H1 (cell line): ENCODE measurements at regions not wholly inside any gene's neighbourhood (a gene's known extent, or its start where the extent isn't known, plus 50 kb on each side); places are given as distances from the start of the nearest gene placed in this dataset.

Source experiments
- CTCF ChIA-PET: fragments of 300-600 bp; sonication (Branson Sonifier 250); formaldehyde crosslinking; loops from one replicate; lab custom pipeline; 2021; ENCODE audit not compliant: partially characterized antibody; lab: Charles Lee
- POLR2A ChIA-PET: fragments of 300-600 bp; sonication (Branson Sonifier 250); formaldehyde crosslinking; loops from one replicate; lab custom pipeline; 2021; ENCODE audit warnings: inconsistent platforms; ENCODE audit not compliant: partially characterized antibody; lab: Charles Lee
- DNase-seq, 2 experiments: peaks; one replicate each; pipeline versions ENCODE4 v3.0.0 to v3.0.0-alpha.2; 2010 to 2022; ENCODE audit warnings: low spot score in 2 of 2, low read depth in 1 of 2, mixed read lengths in 1 of 2
- FAIRE-seq: peaks from 2 replicates; lab custom pipeline; 2011; peaks lifted over from hg19 to GRCh38; lab: Jason Lieb, UNC
- H2AFZ ChIP-seq: 2 replicates; pipeline ENCODE4 v1.8.1; 2012; ENCODE audit warnings: low read length, inconsistent platforms
- H2AK5ac ChIP-seq: 2 replicates; pipeline ENCODE4 v1.6.1; 2013; ENCODE audit warnings: low read depth, low read length
- H2BK120ac ChIP-seq: replicated peaks from 2 replicates; pipeline ENCODE3; 2013; ENCODE audit warnings: low read depth, low read length, inconsistent platforms
- H2BK12ac ChIP-seq: 2 replicates; pipeline ENCODE4 v1.6.1; 2013; ENCODE audit warnings: low read depth, low read length
- H2BK15ac ChIP-seq: 2 replicates; pipeline ENCODE4 v1.6.1; 2013; ENCODE audit warnings: low read length
- H2BK20ac ChIP-seq: 2 replicates; pipeline ENCODE4 v1.6.1; 2013; ENCODE audit warnings: low read length
- H2BK5ac ChIP-seq: 2 replicates; pipeline ENCODE4 v1.6.1; 2013; ENCODE audit warnings: low read depth, low read length
- H3K14ac ChIP-seq: 2 replicates; pipeline ENCODE4 v1.6.1; 2013; ENCODE audit warnings: inconsistent platforms; ENCODE audit not compliant: insufficient read length
- H3K18ac ChIP-seq: 2 replicates; pipeline ENCODE4 v1.6.1; 2013; ENCODE audit warnings: low read length; ENCODE audit errors: extremely low read depth
- H3K23ac ChIP-seq: 2 replicates; pipeline ENCODE4 v1.6.1; 2013; ENCODE audit warnings: inconsistent platforms; ENCODE audit not compliant: insufficient read length
- H3K23me2 ChIP-seq: 2 replicates; pipeline ENCODE4 v1.6.1; 2013; ENCODE audit warnings: low read depth, low read length
- H3K27ac ChIP-seq: 2 replicates; pipeline ENCODE4 v1.6.1; 2011; ENCODE audit warnings: low read depth, low read length, inconsistent platforms
- H3K27me3 ChIP-seq, 4 experiments: replicated peaks in 1 of 4; 1 replicate in 1 of 4; 2 replicates in 3 of 4; pipeline versions ENCODE4 v1.6.1 to v1.8.1; 2011 to 2013; ENCODE audit warnings: low read length in 3 of 4, mild to moderate bottlenecking in 3 of 4, inconsistent platforms in 2 of 4, mixed read lengths in 2 of 4, moderate library complexity in 1 of 4; ENCODE audit not compliant: control insufficient read depth in 3 of 4, insufficient read depth in 3 of 4; ENCODE audit errors: extremely low read depth in 1 of 4
- H3K36me3 ChIP-seq, 4 experiments: 2 replicates each; pipeline versions ENCODE4 v1.6.1 to v1.8.1; 2011 to 2013; ENCODE audit warnings: mild to moderate bottlenecking in 4 of 4, low read length in 3 of 4, moderate library complexity in 2 of 4, control low read depth in 1 of 4, inconsistent platforms in 1 of 4; ENCODE audit not compliant: insufficient read depth in 4 of 4, control insufficient read depth in 2 of 4
- H3K4ac ChIP-seq: replicated peaks from 2 replicates; pipeline ENCODE3; 2013; ENCODE audit warnings: low read length, low read depth, mixed read lengths, inconsistent platforms; ENCODE audit not compliant: insufficient read length
- H3K4me1 ChIP-seq, 4 experiments: replicated peaks in 1 of 4; 1 replicate in 1 of 4; 2 replicates in 3 of 4; pipeline versions ENCODE4 v1.6.1 to v1.8.1; 2011 to 2013; ENCODE audit warnings: low read length in 3 of 4, inconsistent platforms in 2 of 4, mixed read lengths in 1 of 4; ENCODE audit not compliant: insufficient read depth in 4 of 4, control insufficient read depth in 3 of 4
- H3K4me2 ChIP-seq, 2 experiments: 2 replicates each; pipeline versions ENCODE4 v1.6.1 to v1.8.1; 2011 to 2013; ENCODE audit warnings: low read depth in 2 of 2, low read length in 2 of 2, control low read depth in 1 of 2, inconsistent platforms in 1 of 2, mild to moderate bottlenecking in 1 of 2; ENCODE audit not compliant: insufficient read depth in 1 of 2
- H3K4me3 ChIP-seq, 4 experiments: fragments of 200-600, 300-600 bp in 1 of 4; sonication (generic), shearing (Covaris generic), sonication (Bioruptor Twin) in 1 of 4; 2 replicates each; pipeline versions ENCODE4 v1.5.1 to v1.8.1; 2011 to 2016; ENCODE audit warnings: low read length in 4 of 4, low read depth in 3 of 4, control low read depth in 2 of 4, inconsistent platforms in 2 of 4, mild to moderate bottlenecking in 2 of 4, mixed read lengths in 1 of 4, moderate library complexity in 1 of 4; ENCODE audit not compliant: insufficient read depth in 2 of 4; ENCODE audit errors: extremely low read depth in 1 of 4
- H3K56ac ChIP-seq: replicated peaks from 2 replicates; pipeline ENCODE3; 2013; ENCODE audit warnings: low read depth, mild to moderate bottlenecking, mixed read lengths, low read length, inconsistent platforms; ENCODE audit not compliant: insufficient read length
- H3K79me1 ChIP-seq: 2 replicates; pipeline ENCODE4 v1.6.1; 2013; ENCODE audit warnings: low read depth, low read length, control low read depth
- H3K79me2 ChIP-seq, 2 experiments: 2 replicates each; pipeline versions ENCODE4 v1.6.1 to v1.8.1; 2012 to 2013; ENCODE audit warnings: low read length in 2 of 2, mild to moderate bottlenecking in 2 of 2, inconsistent platforms in 1 of 2; ENCODE audit not compliant: insufficient read depth in 2 of 2, control insufficient read depth in 1 of 2
- H3K9ac ChIP-seq, 4 experiments: replicated peaks in 1 of 4; 1 replicate in 1 of 4; 2 replicates in 3 of 4; pipeline versions ENCODE4 v1.6.1 to v1.8.1; 2011 to 2013; ENCODE audit warnings: low read depth in 3 of 4, low read length in 3 of 4, control low read depth in 2 of 4, mild to moderate bottlenecking in 2 of 4, moderate library complexity in 2 of 4, inconsistent platforms in 1 of 4; ENCODE audit errors: extremely low read depth in 1 of 4
- H3K9me3 ChIP-seq, 2 experiments: 2 replicates each; pipeline versions ENCODE4 v1.6.1 to v1.8.1; 2012 to 2013; ENCODE audit warnings: mild to moderate bottlenecking in 2 of 2, moderate library complexity in 2 of 2, control low read depth in 1 of 2, inconsistent platforms in 1 of 2, low read depth in 1 of 2, low read length in 1 of 2, mixed read lengths in 1 of 2; ENCODE audit not compliant: insufficient read depth in 2 of 2
- H4K20me1 ChIP-seq, 2 experiments: replicated peaks in 1 of 2; 2 replicates each; pipeline versions ENCODE3 to v1.8.1; 2011 to 2013; ENCODE audit warnings: inconsistent platforms in 2 of 2, low read length in 2 of 2, mild to moderate bottlenecking in 1 of 2; ENCODE audit not compliant: insufficient read depth in 2 of 2, control insufficient read depth in 1 of 2
- H4K5ac ChIP-seq: 2 replicates; pipeline ENCODE4 v1.6.1; 2013; ENCODE audit warnings: low read length, low read depth, mixed read lengths, inconsistent platforms; ENCODE audit not compliant: insufficient read length
- H4K8ac ChIP-seq: 2 replicates; pipeline ENCODE4 v1.8.0; 2013; ENCODE audit warnings: mild to moderate bottlenecking, moderate library complexity, low read length, inconsistent platforms; ENCODE audit not compliant: insufficient read depth; ENCODE audit errors: extremely low read depth
- H4K91ac ChIP-seq: replicated peaks from 2 replicates; pipeline ENCODE3; 2013; ENCODE audit warnings: low read length, mixed read lengths, inconsistent platforms; ENCODE audit not compliant: insufficient read length
- CHD2 ChIP-seq: IDR thresholded peaks from 2 replicates; pipeline ENCODE4 v1.6.1; 2012; ENCODE audit warnings: low read length, improper control_type of control experiment
- CTCF ChIP-seq, 3 experiments: IDR thresholded peaks; 1 replicate in 2 of 3; 2 replicates in 1 of 3; pipeline versions ENCODE4 v1.5.1 to v1.6.1; 2011; ENCODE audit warnings: low read length in 3 of 3, mild to moderate bottlenecking in 3 of 3, inconsistent platforms in 2 of 3, low read depth in 1 of 3, moderate library complexity in 1 of 3; ENCODE audit not compliant: insufficient read depth in 1 of 3; ENCODE audit errors: control extremely low read depth in 1 of 3
- EGR1 ChIP-seq: IDR thresholded peaks from 2 replicates; pipeline ENCODE4 v1.6.1; 2011; ENCODE audit warnings: low read depth, low read length, borderline replicate concordance
- GTF2F1 ChIP-seq: IDR thresholded peaks from 2 replicates; pipeline ENCODE4 v1.6.1; 2012; ENCODE audit warnings: low read depth, low read length, improper control_type of control experiment, borderline replicate concordance
- HDAC6 ChIP-seq: IDR thresholded peaks from one replicate; pipeline ENCODE4 v1.7.1; 2012; ENCODE audit warnings: low read depth, mild to moderate bottlenecking, inconsistent platforms, low read length, moderate library complexity
- NANOG ChIP-seq: IDR thresholded peaks from 2 replicates; pipeline ENCODE4 v1.6.1; 2011; ENCODE audit warnings: low read length, low read depth, mild to moderate bottlenecking, inconsistent platforms; ENCODE audit not compliant: insufficient read depth, poor library complexity, severe bottlenecking
- POLR2A ChIP-seq, 2 experiments: IDR thresholded peaks; 1 replicate in 1 of 2; 2 replicates in 1 of 2; pipeline ENCODE4 v1.6.1; 2011; ENCODE audit warnings: low read depth in 2 of 2, low read length in 2 of 2, mild to moderate bottlenecking in 2 of 2; ENCODE audit errors: control extremely low read depth in 1 of 2
- POLR2AphosphoS5 ChIP-seq: IDR thresholded peaks from 2 replicates; pipeline ENCODE4 v1.6.1; 2011; ENCODE audit warnings: low read depth, low read length
- RAD21 ChIP-seq, 2 experiments: IDR thresholded peaks in 1 of 2; conservative IDR thresholded peaks in 1 of 2; 2 replicates each; pipeline ENCODE4 v1.6.1; 2011; ENCODE audit warnings: low read depth in 2 of 2, low read length in 2 of 2, improper control_type of control experiment in 1 of 2, inconsistent platforms in 1 of 2, mild to moderate bottlenecking in 1 of 2, moderate library complexity in 1 of 2
- SAP30 ChIP-seq: fragments of 300-600 bp; sonication (generic); IDR thresholded peaks from 2 replicates; pipeline ENCODE4 v1.7.1; 2012; ENCODE audit warnings: low read length, moderate library complexity, mild to moderate bottlenecking, inconsistent platforms; ENCODE audit not compliant: insufficient read depth, insufficient replicate concordance
- SIN3A ChIP-seq, 2 experiments: IDR thresholded peaks in 1 of 2; conservative IDR thresholded peaks in 1 of 2; 2 replicates each; pipeline ENCODE4 v1.6.1; 2011 to 2012; ENCODE audit warnings: low read length in 2 of 2, improper control_type of control experiment in 1 of 2, low read depth in 1 of 2, mild to moderate bottlenecking in 1 of 2
- WGBS, 2 experiments: shearing (Covaris generic) in 1 of 2; methylation state at CpG; one replicate each; pipeline versions ENCODE4 v1.1.6 to v1.1.7; 2013 to 2015; ENCODE audit warnings: low lambda C conversion rate in 2 of 2, mixed read lengths in 2 of 2, inconsistent platforms in 1 of 2, low coverage in 1 of 2, missing lambda C conversion rate in 1 of 2; ENCODE audit not compliant: insufficient replicate concordance in 2 of 2, insufficient coverage in 1 of 2, insufficient read length in 1 of 2; ENCODE audit errors: extremely low coverage in 1 of 2, missing lambda C conversion rate in 1 of 2; 5-methylcytosine and 5-hydroxymethylcytosine counted together

GRCh38 chr10:129133856-129134255, 333.2 kb upstream of the MGMT start:
- H2BK5ac ChIP-seq: no peak overlapping the region
- H3K36me3 ChIP-seq: no peaks in the 10 kb centered on the region
- H3K79me1 ChIP-seq: no peaks in the 10 kb centered on the region
- H3K27ac ChIP-seq: no peak overlapping the region
- H3K79me2 ChIP-seq: no peaks in the 10 kb centered on the region
- H2BK20ac ChIP-seq: no peak overlapping the region
- no peak overlapping the region for H3K4me3 ChIP-seq
- H2BK15ac ChIP-seq: no peak overlapping the region
- no peak overlapping the region for H2BK12ac ChIP-seq
- POLR2A ChIA-PET: interaction anchor here (0.6 kb wide), 1 partner anchor 12 kb away, joined by 3 read pairs; no protein-coding TSS in a partner anchor
- no peaks in the 10 kb centered on the region; a peak in 1 of 7 replicates for H3K27me3 ChIP-seq
- H4K91ac ChIP-seq: no peak overlapping the region
- H3K9me3 ChIP-seq: no peaks in the 10 kb centered on the region
- H2BK120ac ChIP-seq: no peak overlapping the region
- 92% methylated on average over 5 of the region's 5 CpGs; no CpG with 5 or more reads in 1 of the 2 experiments for WGBS, 2 experiments
- H3K4me1 ChIP-seq: peaks cover 0 to 3% (median 2%) of the 10 kb centered on the region in 4 experiments; a peak in 4 of 7 replicates
- H3K4ac ChIP-seq: no peak overlapping the region
- FAIRE-seq (no peak), DNase-seq (no peak)
- H3K9ac ChIP-seq: no peak overlapping the region
- no peak overlapping the region for H2AK5ac ChIP-seq
- H3K23ac ChIP-seq: no peak overlapping the region
- H3K14ac ChIP-seq: no peak overlapping the region
- H3K18ac ChIP-seq: no peak overlapping the region
- H4K20me1 ChIP-seq: no peaks in the 10 kb centered on the region
- CTCF ChIA-PET: interaction anchor here (0.9 to 1.0 kb wide), 2 partner anchors 15 to 87 kb away, joined by 3 to 4 read pairs; no protein-coding TSS in a partner anchor
- no peak overlapping the region for H4K8ac ChIP-seq
- no peak overlapping the region for H3K4me2 ChIP-seq
- no peak overlapping the region for H4K5ac ChIP-seq
- H2AFZ ChIP-seq: no peak overlapping the region
- no peak overlapping the region for H3K56ac ChIP-seq
- H3K23me2 ChIP-seq: no peaks in the 10 kb centered on the region
- TF ChIP-seq POLR2A (IDR thresholded peaks at IDR 0.05; ENCODE audit: control extremely low read depth in 1 of 2, low read depth in 2 of 2, low read length in 2 of 2) (no peak), CTCF (IDR thresholded peaks at IDR 0.05; ENCODE audit: control extremely low read depth in 1 of 3, insufficient read depth in 1 of 3, low read depth in 1 of 3, low read length in 3 of 3) (no peak), POLR2AphosphoS5 (no peak), NANOG (no peak), RAD21 (IDR thresholded peaks at IDR 0.05 in 1 of 2, conservative IDR thresholded peaks at IDR 0.05 in 1 of 2; ENCODE audit: low read depth in 2 of 2, low read length in 2 of 2) (no peak), GTF2F1 (no peak), SAP30 (no peak), HDAC6 (no peak), CHD2 (no peak), SIN3A (conservative IDR thresholded peaks at IDR 0.05 in 1 of 2, IDR thresholded peaks at IDR 0.05 in 1 of 2; ENCODE audit: low read depth in 1 of 2, low read length in 2 of 2) (no peak), EGR1 (no peak)
